B cell (primary cell): ENCODE measurements at regions not wholly inside any gene's neighbourhood (a gene's known extent, or its start where the extent isn't known, plus 50 kb on each side); places are given as distances from the start of the nearest gene placed in this dataset.

Experiments used
- CTCF ChIP-seq: fragments of 200-600 bp; IDR thresholded peaks from one replicate; pipeline ENCODE4 v1.8.0; 2022; ENCODE audit warnings: antibody characterized with exemption, mild to moderate bottlenecking
- EZH2 ChIP-seq: IDR thresholded peaks from 2 replicates; pipeline ENCODE4 v1.6.1; 2012; ENCODE audit warnings: borderline replicate concordance, low read depth, mild to moderate bottlenecking, moderate library complexity, low read length; ENCODE audit not compliant: insufficient read depth, poor library complexity, severe bottlenecking

- no peak for TF ChIP-seq CTCF
- TF ChIP-seq EZH2 = no peak
Measured at GRCh38 chr6:80714513-80714912, 608.0 kb downstream of the BCKDHB start.
